K562 (cell line): ENCODE measurements at regions not wholly inside any gene's neighbourhood (a gene's known extent, or its start where the extent isn't known, plus 50 kb on each side); places are given as distances from the start of the nearest gene placed in this dataset.

ENCODE experiments used
- ATAC-seq: fragments of 200-7000 bp; cut with Tn5 transposase; 3 replicates; pipeline ENCODE4 v1.9.1; 2020; ENCODE audit warnings: moderate library complexity
- BruUV-seq: library from RNA; stranded (reverse); fragments of 400-500 nt; replicated peaks from 2 replicates; lab custom pipeline; 2021; lab: Mats Ljungman, UMichigan
- CTCF ChIA-PET: fragments of 300-600 bp; formaldehyde crosslinking; extraction: SDS; loops from one replicate; lab custom pipeline; 2021; ENCODE audit warnings: low intra/inter-chr PET ratio; lab: Yijun Ruan, JAX
- POLR2A ChIA-PET: fragments of 300-600, 350-650 bp; sonication (Branson Sonifier 250); formaldehyde crosslinking; extraction: SDS; loops from one replicate; lab custom pipeline; 2021; ENCODE audit warnings: antibody characterized with exemption, inconsistent platforms; lab: Yijun Ruan, JAX
- DNase-seq, 4 experiments: peaks; one replicate each; pipeline versions ENCODE4 v3.0.0 to v3.0.0-alpha.2; 2011 to 2018; ENCODE audit warnings: low spot score in 3 of 4, mixed read lengths in 3 of 4; ENCODE audit errors: extremely low read depth in 1 of 4
- FAIRE-seq: peaks from 2 replicates; lab custom pipeline; 2011; peaks lifted over from hg19 to GRCh38; lab: Jason Lieb, UNC
- H2AFZ ChIP-seq: 2 replicates; pipeline ENCODE4 v1.6.0; 2011; ENCODE audit warnings: low read depth, low read length, control low read depth, inconsistent platforms
- H3K27ac ChIP-seq: fragments of 200-600 bp; 3 replicates; pipeline ENCODE4 v1.8.0; 2011; ENCODE audit warnings: low read depth, mild to moderate bottlenecking, control low read depth, inconsistent platforms, low read length, moderate library complexity, mixed read lengths; ENCODE audit errors: extremely low read depth
- H3K27me3 ChIP-seq, 2 experiments: fragments of 300-600 bp in 1 of 2; 2 replicates in 1 of 2; 3 replicates in 1 of 2; pipeline versions ENCODE4 v1.6.0 to v1.8.0; 2011; ENCODE audit warnings: inconsistent platforms in 2 of 2, low read length in 2 of 2, mild to moderate bottlenecking in 1 of 2, mixed read lengths in 1 of 2, moderate library complexity in 1 of 2; ENCODE audit not compliant: control insufficient read depth in 2 of 2, insufficient read depth in 2 of 2
- H3K36me3 ChIP-seq: fragments of 300-600 bp; 3 replicates; pipeline ENCODE4 v1.8.0; 2011; ENCODE audit warnings: mild to moderate bottlenecking, low read length, inconsistent platforms; ENCODE audit not compliant: control insufficient read depth, insufficient read depth
- H3K4me1 ChIP-seq, 2 experiments: fragments of 200-600 bp in 1 of 2; replicated peaks in 1 of 2; 2 replicates in 1 of 2; 3 replicates in 1 of 2; pipeline versions ENCODE4 v1.5.1 to v1.8.0; 2011; ENCODE audit warnings: inconsistent platforms in 2 of 2, low read length in 2 of 2, mild to moderate bottlenecking in 1 of 2, mixed read lengths in 1 of 2, moderate library complexity in 1 of 2; ENCODE audit not compliant: control insufficient read depth in 2 of 2, insufficient read depth in 2 of 2
- H3K4me2 ChIP-seq: 2 replicates; pipeline ENCODE4 v1.6.1; 2011; ENCODE audit warnings: low read length, control low read depth, inconsistent platforms, mixed read lengths; ENCODE audit not compliant: insufficient read depth
- H3K4me3 ChIP-seq: fragments of 200-600 bp; sonication (generic), shearing (Covaris generic); 2 replicates; pipeline ENCODE4 v1.5.1; 2016; ENCODE audit warnings: control low read depth, inconsistent platforms
- H3K79me2 ChIP-seq: fragments of 200-600 bp; 3 replicates; pipeline ENCODE4 v1.8.0; 2011; ENCODE audit warnings: low read length, inconsistent platforms; ENCODE audit not compliant: control insufficient read depth, insufficient read depth
- H3K9ac ChIP-seq, 2 experiments: 2 replicates each; pipeline versions ENCODE4 v1.6.0 to v1.6.1; 2011; ENCODE audit warnings: low read depth in 2 of 2, low read length in 2 of 2, control low read depth in 1 of 2, inconsistent platforms in 1 of 2, mild to moderate bottlenecking in 1 of 2, mixed read lengths in 1 of 2; ENCODE audit not compliant: insufficient read depth in 1 of 2
- H3K9me1 ChIP-seq: one replicate; pipeline ENCODE4 v1.6.0; 2011; ENCODE audit warnings: inconsistent platforms, mild to moderate bottlenecking, low read length, moderate library complexity; ENCODE audit not compliant: control insufficient read depth, insufficient read depth
- H3K9me3 ChIP-seq: replicated peaks from 2 replicates; pipeline ENCODE4 v1.5.1; 2011; ENCODE audit warnings: low read depth, low read length, inconsistent platforms; ENCODE audit not compliant: control insufficient read depth, insufficient read depth
- H4K20me1 ChIP-seq: replicated peaks from 2 replicates; pipeline ENCODE4 v1.6.1; 2011; ENCODE audit warnings: low read length, inconsistent platforms, mixed read lengths; ENCODE audit not compliant: control insufficient read depth, insufficient read depth
- HDAC6 ChIP-seq: IDR thresholded peaks from 2 replicates; pipeline ENCODE4 v1.6.1; 2012; ENCODE audit warnings: low read depth, mild to moderate bottlenecking, control low read depth, inconsistent platforms, low read length, moderate library complexity
- ID3 ChIP-seq, 2 experiments: fragments of 250-450 bp in 1 of 2; fragments of 450-650 bp in 1 of 2; sonication (Bioruptor Pico) in 1 of 2; IDR thresholded peaks; 2 replicates each; pipeline versions ENCODE4 v1.6.1 to v1.8.0; 2016 to 2021; ENCODE audit warnings: mild to moderate bottlenecking in 2 of 2, moderate library complexity in 2 of 2, missing compliant biosample characterization in 1 of 2, missing genetic modification characterization in 1 of 2
- POLR2AphosphoS5 ChIP-seq: IDR thresholded peaks from 2 replicates; pipeline ENCODE4 v1.6.1; 2011; ENCODE audit warnings: mild to moderate bottlenecking, low read depth, low read length, moderate library complexity; ENCODE audit not compliant: control insufficient read depth, insufficient read depth
- TBP ChIP-seq: optimal IDR thresholded peaks from 2 replicates; pipeline ENCODE3; 2011; ENCODE audit warnings: low read depth, low read length, improper control_type of control experiment
- U2AF1 ChIP-seq: fragments of 200-400 bp; formaldehyde crosslinking; optimal IDR thresholded peaks from 2 replicates; pipeline ENCODE3; 2017; ENCODE audit warnings: mild to moderate bottlenecking, low read depth, low read length, moderate library complexity
- UBTF ChIP-seq, 2 experiments: IDR thresholded peaks; 2 replicates each; pipeline ENCODE4 v1.6.1; 2012; ENCODE audit warnings: improper control_type of control experiment in 2 of 2, low read depth in 2 of 2, low read length in 2 of 2, borderline replicate concordance in 1 of 2
- ZNF639 ChIP-seq, 2 experiments: fragments of 200-800 bp in 1 of 2; sonication (Bioruptor generic) in 1 of 2; sonication (generic) in 1 of 2; formaldehyde crosslinking in 1 of 2; IDR thresholded peaks in 1 of 2; conservative IDR thresholded peaks in 1 of 2; 2 replicates each; pipeline versions ENCODE4 v1.5.0 to v1.6.1; 2016 to 2020; ENCODE audit warnings: missing compliant biosample characterization in 1 of 2, missing genetic modification characterization in 1 of 2, missing genetic modification reagents in 1 of 2
- WGBS: fragments of 100-300 bp; shearing (Covaris generic); methylation state at CpG from one replicate; pipeline ENCODE4 v1.1.6; 2016; ENCODE audit warnings: low coverage, mixed read lengths; ENCODE audit not compliant: insufficient coverage; ENCODE audit errors: missing lambda C conversion rate; 5-methylcytosine and 5-hydroxymethylcytosine counted together
- in situ Hi-C: fragments of 300-500 bp; cut with MboI; formaldehyde crosslinking; loops from 4 replicates; pipeline ENCODE4 v1.15.0; 2018; ENCODE audit warnings: inconsistent platforms, mixed read lengths
- intact Hi-C: fragments of 100-400 bp; cut with micrococcal nuclease; formaldehyde crosslinking; loops from 2 replicates; pipeline ENCODE4 v1.14.2; 2022

GRCh38 chr5:93034621-93035590 lies 546.1 kb downstream of the NR2F1-AS1 start (continued):
- no peak for TF ChIP-seq UBTF (IDR thresholded peaks at IDR 0.05; ENCODE audit: borderline replicate concordance in 1 of 2, low read depth in 2 of 2, low read length in 2 of 2)
- TF ChIP-seq HDAC6: no peak
- TF ChIP-seq POLR2AphosphoS5: no peak

GRCh38 chr5:93022796-93023447 lies 558.1 kb downstream of the NR2F1-AS1 start:
- CTCF ChIA-PET: no interaction called here

More at GRCh38 chr5:93022796-93023447, 558.1 kb downstream of the NR2F1-AS1 start:
- Histone ChIP-seq H3K9me1 (no peaks in the 10 kb centered on the region), H3K9ac (no peak overlapping the region), H2AFZ (no peak overlapping the region), H3K36me3 (no peaks in the 10 kb centered on the region), H4K20me1 (no peaks in the 10 kb centered on the region), H3K4me1 (no peaks in the 10 kb centered on the region), H3K4me2 (no peak overlapping the region), H3K27ac (no peak overlapping the region), H3K27me3 (no peaks in the 10 kb centered on the region), H3K9me3 (no peaks in the 10 kb centered on the region), H3K79me2 (no peaks in the 10 kb centered on the region), H3K4me3 (no peak overlapping the region)
- intact Hi-C loops: no loop called here
- WGBS: 3% methylated on average over 3 of the region's 3 CpGs
- no peak for FAIRE-seq
- in situ Hi-C loops: no loop called here
- BruUV-seq: no TSS peak
- TF ChIP-seq ID3 (CRISPR knock-in tag; IDR thresholded peaks at IDR 0.05) (no peak), ID3 (tag; IDR thresholded peaks at IDR 0.05) (no peak), U2AF1 (no peak), TBP (no peak), ZNF639 (CRISPR knock-in tag; conservative IDR thresholded peaks at IDR 0.05 in 1 of 2, IDR thresholded peaks at IDR 0.05 in 1 of 2) (no peak)
- DNase-seq: no peak
- POLR2A ChIA-PET: no interaction called here
- no peak for ATAC-seq
